Amniotic stem cell (primary cell): ENCODE measurements at regions not wholly inside any gene's neighbourhood (a gene's known extent, or its start where the extent isn't known, plus 50 kb on each side); places are given as distances from the start of the nearest gene placed in this dataset.
A peak's percentile ranks its signal among the peaks of the same experiment; 100 is the strongest.
"Not testable (repeated sequence)": the region's sequence is repeated elsewhere in the genome, so short reads cannot be mapped to it uniquely, and the experiment has no call there.

Experiments
- DNase-seq: peaks from one replicate; lab custom pipeline; 2025; lab: John Stamatoyannopoulos, UW

DNA sequence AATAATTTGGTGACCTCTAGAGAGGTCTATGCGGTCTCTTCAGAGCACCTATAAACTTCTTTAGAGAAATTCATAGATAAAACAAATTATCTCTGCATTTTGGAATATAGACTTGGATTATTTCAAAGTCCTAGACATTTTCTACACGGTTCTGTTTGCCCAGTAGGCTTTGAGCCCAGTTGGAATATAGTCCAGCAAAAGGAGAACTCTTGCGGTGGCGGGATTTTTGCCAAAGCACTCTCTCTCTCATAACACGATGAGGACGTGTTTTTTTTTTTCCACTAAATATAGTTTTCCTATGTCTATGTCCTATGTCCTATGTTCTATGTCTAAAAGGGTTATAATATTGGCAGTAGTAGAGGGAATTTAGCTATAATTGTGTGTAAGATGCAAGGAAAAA is 164.9 kb upstream of the AGR3 start:
- no peak for DNase-seq

DNA sequence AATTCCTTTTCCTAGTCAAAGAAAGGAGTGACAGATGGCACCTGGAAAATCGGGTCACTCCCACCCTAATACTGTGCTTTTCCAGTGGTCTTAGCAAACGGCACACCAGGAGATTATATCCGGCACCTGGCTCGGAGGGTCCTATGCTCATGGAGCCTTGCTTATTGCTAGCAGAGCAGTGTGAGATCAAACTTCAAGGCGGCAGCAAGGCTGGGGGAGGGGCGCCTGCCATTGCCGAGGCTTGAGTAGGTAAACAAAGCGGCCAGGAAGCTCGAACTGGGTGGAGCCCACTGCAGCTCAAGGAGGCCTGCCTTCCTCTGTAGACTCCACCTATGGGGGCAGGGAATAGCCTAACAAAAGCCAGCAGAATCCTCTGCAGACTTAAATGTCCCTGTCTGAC is 171.4 kb upstream of the AGR3 start:
- DNase-seq: not testable (repeated sequence)

DNA sequence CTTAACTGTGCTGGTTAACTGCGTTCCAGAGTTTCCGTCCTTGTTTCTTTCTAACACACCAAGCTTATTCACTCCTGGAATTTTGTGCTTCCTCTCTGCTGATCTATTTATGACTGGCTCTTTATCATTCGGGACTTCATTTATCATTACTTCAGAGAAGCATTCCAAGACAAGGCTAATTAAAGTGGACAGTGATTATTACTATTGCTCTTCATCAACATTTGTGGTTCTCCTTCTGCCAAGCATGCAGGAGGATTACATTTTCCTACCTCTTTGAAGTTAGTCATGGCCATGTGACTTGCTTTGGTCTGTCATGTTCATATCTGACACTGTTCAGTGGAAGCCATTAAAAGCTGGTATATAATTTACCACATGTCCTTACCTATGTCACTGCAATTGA is 172.4 kb upstream of the AGR3 start:
- no peak for DNase-seq

DNA sequence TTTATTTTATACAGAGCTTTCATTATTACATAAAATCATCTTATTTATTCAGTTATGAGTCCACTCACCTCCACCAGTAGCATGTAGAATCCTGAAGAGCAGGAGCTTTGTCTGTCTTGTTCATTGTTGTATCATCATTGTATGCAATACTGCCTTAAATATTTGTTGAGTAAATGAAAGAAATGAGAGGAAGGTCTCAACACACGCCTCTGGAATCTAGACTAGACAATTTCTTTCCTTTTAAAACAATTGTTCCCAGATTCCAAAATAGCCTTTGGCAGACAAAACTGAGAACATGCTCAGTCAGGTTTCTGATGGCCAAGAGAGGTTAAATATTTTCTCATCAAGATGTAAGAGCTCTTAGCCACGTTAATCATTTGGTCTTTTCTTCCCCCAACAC is 173.1 kb upstream of the AGR3 start:
- DNase-seq: no peak

DNA sequence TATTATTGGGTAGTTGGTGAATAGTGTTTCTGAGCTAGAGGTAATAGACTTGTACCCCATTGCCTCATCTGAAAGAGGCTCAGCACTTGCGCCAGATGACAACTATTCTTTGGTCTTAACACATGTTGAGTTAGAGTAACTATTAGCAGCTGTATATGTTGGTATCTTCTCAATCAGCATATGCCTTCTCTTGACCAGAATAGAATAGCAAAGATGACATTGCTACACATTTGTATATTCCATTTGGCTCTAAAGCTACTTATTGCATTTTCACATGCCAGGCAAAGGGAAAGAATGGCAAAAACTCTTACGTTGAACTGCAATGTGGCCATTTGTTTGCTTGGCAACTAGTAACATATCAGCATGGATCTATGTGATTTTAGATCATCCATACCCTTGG is 173.8 kb upstream of the AGR3 start:
- DNase-seq: no peak

DNA sequence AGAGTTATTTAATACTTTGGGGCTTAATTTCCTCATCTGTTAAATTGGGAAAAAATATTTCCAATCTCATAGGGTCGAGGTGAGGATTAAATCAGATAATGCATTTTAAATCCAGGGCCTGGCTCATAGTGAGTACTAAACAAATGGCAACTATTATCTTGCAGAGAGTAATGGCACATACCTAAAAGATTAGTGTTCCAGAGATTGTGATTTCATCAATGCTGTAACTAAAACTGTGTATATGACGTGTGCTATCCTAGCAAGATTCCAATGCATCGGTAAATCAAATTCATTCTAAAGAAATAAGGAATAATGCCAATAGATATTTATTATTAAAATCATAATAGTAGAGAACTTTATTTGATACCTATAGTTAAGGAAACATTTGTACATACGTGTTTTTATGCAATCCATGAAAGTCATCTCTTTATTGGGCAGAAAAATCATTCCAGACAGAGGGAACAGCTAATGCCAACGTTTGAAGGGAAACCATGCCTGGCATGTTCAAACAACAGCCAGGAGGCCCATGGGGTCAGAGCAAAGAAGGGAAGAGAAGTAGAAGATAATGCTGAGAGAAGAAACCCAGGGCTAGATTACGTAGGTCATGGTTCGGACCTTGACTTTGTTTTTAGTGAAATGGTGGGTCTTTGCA is 174.8 kb upstream of the AGR3 start:
- DNase-seq: no peak

DNA sequence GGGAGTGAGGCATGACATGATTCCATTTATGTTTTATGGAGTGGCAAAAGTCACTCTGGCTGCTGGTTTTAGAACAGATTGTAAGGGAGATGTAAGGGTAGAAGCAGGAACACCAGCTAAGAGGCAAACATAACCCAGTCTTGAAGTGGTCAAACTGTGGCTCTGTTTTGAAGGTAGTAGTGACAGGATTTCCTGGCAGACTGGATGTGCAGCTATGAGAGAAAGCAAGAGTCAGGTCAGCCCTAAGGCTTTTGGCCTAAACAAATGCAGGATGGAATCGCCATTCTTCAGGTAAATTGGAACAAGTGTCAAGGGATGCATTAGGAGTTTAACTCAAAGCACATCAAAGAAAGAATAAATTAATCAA is 175.3 kb upstream of the AGR3 start:
- no peak for DNase-seq

DNA sequence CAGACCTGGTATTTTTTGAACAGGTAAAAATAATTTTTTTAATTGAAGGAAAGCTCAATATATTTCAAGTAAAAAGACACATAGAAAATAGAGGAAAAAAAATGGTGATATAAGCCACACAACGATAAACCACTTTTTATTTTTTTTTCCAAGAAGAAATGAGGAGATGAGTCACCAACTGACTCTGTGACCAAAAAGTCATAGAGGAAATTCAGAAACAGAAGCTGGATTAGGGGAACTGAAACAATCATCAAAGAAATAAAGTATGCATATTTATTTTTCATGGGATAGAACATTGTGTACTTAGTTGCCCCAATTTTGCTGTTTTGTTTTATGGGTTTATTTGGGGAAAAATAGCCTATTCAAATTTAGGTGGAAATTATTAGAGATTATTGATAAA is 176.8 kb upstream of the AGR3 start:
- DNase-seq: no peak

DNA sequence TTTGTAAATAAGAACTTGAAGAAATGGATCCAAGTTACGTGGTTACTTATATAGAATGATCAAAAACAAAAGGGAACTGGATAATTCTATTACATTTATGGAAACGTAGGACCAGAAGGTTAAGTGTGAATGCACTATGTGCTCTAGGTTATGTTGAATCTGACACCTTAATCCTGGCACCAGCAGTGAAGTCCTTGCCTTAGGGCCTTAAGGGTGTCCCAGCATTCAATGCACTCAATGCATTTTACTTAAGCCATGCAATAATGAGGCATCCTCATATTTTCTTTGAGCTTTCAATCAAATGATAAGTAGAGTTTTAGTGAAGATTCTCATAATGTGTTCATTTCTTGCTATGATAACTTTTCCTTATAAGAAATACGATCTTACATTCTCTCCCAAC is 178.3 kb upstream of the AGR3 start:
- DNase-seq: no peak

DNA sequence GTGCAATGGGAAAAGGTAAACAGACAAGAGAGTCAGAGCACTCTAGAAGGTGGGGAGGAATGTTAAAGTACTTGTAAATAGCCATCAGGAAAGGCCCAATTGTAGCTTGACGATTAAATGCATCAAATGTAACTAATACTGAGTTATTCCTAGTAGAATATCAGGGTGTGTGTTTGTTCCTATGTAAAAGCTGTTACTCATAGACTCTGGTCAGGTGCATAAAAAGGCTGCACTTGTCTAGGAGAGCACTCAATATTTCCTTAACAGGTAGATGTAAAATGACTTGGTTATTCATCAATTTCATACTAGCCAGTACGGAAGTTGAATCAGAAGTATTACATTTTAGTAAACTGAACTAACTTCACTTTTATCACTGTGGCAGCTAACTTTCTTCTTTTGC is 179.7 kb upstream of the AGR3 start:
- DNase-seq: no peak

DNA sequence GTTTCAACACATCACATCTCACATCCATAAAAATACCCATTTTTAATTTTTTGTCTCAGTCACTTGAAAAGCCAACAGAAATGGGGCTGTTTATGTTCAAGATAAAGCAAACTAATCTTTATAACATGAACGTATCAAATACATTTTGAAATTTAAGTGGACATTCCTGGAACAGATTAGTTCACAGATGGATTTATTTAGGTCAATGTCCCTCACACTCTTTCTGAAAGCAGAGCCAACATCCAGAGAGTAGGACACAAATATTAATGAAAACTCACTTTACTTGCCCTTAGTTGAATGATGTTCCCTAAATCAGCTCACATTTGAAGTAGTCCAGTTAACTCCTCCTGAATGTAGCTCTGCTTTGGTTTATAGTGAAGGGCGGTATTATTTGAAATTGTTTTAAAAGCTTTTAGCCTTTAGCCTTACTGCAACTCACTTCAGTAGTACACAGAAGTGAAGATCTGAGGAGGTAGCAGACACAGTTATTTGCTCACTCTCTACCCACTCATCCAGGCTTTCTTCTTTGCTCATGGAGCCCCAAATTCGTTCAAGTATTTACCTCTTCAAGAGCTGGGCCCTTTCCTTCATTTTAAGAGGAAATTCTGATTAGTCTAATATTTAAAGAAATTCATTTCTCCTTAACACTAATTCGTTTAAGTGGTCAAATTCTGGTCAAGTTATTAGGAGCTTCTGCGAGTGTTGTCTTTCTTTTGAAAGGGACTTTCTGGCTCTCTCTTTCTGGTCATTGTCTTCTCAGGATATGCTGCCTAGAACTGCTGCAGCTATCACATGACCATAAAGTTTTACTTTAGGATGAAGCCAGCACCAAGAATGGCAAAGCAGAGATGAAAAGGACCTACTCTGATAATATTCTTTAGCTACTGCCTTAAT is 180.6 kb upstream of the AGR3 start:
- no peak for DNase-seq

DNA sequence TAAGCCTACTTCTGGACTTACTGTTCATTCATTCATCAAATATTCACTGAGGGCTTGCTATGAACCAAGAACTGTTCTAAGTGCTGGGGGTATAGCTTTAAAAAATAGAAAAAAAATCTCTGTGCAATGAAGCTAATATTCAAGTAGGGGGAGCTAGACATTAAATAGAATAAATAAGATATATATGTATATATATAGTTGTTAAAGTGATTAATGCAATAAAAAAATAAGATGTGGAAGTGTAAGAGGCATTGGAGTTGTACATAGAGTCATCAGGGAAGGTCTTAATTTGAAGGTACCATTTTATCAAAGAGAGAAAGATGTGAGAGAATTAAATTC is 181.2 kb upstream of the AGR3 start:
- no peak for DNase-seq

DNA sequence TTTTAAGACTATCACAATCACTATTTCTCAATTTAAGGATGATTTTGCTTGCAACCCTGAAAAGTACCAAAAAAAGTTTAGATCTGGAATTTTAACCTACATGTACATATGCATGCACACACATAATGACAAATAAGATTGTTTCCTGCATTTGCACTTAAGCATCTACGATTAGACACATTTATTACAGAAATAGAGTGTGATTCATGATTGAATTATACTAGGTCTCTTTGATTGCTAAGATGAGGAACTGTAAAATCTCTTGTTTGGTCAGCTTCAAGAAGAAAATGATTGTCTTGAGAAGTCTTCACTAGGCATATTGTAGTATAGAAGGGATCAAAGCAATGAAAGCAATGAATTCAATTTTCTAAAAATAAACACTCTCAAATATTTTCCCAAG is 185.9 kb upstream of the AGR3 start:
- DNase-seq: no peak

DNA sequence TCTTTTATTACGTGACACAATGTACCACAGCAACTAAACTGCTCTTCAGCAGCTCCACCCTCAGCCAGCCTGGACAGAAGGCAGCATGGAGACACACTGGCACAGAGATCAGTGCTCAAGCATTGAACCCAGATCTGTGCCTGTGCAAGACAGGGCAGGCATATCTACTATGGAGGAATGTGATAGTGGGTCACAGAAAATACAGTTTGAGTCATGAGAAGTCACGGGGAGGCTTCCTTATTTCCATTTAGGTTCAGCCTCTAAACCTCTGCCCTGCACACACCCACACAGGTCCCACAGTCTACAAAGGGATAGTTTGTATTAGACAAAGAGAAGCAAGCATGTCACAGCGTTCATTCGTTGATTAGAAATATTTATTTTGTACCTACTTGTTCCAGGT is 187.4 kb upstream of the AGR3 start:
- DNase-seq: no peak

DNA sequence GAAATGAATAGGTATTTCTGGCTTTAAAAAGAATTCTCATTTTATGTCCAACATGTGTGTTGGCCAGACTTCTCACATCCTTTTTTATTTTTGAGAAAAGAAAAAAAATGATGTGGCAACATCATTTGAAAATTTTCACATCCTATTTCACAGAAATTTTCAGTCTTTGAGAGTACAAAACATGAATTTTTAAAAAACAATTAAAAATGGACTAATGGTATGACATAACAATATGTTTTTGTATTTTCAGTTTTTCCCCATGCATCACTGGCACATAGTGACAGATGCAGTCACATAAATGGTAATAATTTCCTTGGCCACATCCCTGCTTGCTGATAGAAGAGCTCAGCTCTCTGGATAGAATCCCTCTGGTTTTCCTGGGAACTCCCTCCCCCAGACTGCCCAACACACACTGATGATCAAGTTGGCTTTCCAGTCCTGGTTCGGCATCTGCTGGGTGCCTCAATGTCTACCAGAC is 188.5 kb upstream of the AGR3 start:
- DNase-seq: no peak

DNA sequence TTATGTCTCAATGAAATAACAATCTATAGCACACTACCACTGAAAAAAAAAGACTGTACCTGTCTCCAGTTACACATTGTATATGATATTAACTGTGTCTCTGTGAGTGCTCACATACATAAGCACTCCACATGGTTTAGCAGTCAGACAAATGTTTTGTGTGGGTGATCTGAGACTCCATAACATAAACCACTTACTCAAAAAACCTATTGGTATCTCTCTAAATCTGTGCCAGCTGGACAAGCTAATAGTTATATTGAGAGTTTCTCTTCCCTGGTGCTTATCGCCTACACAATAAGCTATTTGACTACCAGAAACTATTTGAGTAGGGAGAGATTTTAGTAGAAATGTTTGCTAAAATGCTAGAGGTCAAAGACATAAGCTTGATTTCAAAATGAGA is 190.1 kb upstream of the AGR3 start:
- DNase-seq: no peak

DNA sequence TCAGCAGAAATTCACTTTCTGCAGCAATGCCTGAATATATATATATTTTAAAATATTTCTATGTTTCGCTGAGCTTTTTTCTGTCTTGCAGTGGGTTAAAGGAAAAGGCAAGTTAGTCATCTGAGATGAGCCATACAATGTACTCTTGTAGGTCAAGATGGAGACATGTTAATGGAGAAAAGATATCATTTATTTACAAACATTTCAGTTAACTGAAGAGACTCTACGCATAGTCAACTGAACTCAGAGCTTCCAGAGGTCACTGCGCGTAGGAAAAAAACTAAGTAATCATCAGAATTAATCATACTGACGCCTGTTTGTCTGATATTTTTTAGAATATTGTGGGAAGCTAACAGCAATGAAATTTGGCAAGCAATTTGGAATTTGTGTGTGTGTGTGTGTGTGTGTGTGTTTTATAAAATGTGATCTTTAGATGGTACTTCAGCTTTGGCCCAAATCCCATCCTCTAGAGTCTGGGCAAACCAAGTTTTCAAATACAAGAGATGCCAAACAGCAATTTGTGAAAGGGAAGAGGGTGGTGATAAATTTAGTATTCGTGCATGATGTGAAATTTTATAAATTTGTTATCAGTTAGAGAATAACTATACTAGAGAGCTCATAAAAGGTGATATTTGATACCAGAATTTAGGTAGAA is 193.9 kb upstream of the AGR3 start:
- no peak for DNase-seq

DNA sequence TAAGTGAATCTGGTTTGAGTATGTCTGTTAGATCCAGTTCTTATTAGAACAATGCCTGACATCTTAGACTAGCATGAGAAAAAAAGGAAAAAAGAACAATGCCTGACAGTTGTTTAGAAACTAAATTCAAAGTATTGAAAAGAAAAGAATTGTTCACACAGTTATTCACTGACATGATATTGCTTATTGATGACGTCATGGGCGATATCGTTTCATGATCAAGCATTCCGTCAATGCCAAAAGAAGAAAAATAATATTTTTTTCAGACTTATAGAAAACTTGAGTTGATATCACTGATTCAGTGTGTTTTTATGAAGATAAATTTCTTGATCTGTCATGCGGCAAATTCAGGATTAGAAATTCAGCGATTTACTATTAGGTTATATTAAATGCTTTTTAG is 196.5 kb upstream of the AGR3 start:
- no peak for DNase-seq

DNA sequence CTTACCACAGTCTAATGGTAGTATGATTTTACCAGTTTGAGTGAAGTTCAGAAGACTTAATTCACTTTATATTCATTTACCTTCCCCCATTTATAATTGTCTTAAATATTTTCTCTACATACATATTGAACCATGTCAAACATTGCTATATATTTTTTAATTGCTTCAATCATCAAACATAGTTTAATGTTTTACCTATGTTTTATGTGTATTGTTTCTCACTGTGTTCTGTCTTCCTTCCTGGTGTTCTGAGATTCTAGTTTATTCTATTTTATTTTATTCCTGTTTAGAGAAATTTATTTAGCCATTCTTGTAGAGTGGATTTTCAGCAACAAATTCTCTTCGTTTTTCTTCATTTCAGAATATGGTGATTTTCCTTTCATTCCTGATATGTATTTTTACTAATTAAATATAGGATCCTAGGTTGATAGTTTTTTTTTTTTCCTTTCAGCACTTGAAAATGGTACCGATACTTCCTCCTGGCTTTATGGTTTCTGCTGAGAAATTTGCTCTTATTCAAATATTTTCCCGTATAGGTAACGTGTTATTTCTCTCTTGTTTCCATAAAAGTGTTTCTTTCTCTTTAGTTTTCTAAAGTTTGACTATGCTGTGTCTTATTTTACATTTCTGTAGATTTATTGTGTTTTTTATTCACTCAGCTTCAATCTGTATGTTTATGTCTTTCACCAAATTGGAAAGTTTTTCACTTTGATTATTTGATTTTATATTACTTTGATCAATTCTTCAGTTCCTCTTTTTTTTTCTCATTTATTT is 201.8 kb upstream of the AGR3 start:
- DNase-seq: no peak

DNA sequence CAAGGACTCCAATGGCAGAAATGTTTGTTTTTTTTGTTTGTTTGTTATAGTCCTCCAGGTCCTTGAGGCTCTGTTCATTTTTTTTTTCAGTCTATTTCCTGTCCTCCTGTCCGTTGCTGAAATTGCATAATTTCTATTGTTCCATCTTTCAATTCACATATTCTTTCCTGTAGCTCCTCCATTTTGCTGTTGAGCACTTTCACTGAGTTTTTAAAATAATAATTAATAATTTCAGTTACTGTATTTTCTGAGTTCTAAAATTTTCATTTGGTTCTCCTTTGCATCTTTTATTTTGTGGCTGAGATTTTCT is 202.3 kb upstream of the AGR3 start:
- DNase-seq: no peak

DNA sequence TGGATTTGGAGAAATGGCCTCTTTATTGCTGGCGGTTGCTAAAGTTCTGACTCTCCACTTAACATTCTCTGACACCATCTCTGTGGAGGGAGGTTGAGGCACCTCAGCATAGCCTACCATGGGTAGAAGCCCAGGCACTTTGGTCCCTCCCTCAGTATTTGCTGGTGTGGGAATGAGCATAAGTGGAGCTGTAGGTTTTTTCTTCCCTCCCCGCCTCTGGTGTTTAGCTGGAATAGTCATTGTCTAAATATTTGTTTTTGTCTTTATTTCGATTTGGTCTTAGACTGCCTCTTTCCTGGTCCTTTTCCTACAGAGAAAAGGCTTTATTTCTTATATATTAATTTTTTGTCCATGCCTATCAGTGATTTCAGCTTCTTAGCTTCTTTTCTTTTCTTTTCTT is 203.4 kb upstream of the AGR3 start:
- no peak for DNase-seq

DNA sequence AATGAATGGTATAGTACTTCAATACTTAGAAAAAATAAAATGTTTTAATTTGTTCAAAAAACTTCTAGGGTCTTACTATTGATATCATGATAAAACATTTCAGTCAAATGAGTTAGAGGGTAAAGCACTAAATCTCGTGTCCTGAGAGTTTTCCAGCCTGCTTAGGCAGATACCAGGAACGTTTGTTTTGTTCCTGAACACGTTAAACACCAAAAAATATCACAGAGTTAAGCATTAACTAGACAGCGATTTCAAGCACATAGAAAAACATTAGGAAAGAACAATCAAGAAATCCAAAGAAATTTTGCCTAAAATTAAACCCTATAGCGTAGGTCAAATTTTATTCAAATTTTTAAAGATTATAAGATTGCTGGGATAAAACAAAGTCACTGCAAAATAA is 204.6 kb upstream of the AGR3 start:
- no peak for DNase-seq

DNA sequence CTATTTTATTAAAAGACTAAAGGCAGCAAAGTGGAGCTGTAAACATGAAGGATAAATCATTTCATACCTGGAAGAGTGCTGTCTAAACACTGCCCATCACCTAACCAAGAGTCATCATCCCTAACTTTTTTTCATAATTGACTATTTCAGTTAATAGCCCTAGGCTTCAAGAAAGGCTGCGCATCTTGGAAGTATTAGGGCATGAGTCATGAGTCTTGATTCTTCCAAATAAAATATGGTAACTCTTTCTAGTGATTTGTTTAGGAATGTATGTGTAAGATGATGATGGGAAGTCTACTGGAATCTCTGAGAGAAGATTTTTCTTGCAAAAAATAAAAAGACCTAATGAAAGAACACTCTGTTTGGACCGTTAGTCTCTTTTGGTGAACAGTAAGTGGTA is 207.7 kb upstream of the AHR start:
- DNase-seq: peak; percentile 58
